Suprapubic skin (tissue), 4 donors: ENCODE measurements at regions not wholly inside any gene's neighbourhood (a gene's known extent, or its start where the extent isn't known, plus 50 kb on each side); places are given as distances from the start of the nearest gene placed in this dataset.

Experiments
- CTCF ChIP-seq, 2 donors: fragments of 200-600 bp in 1 of 2; fragments of 450-650 bp in 1 of 2; sonication (generic) in 1 of 2; IDR thresholded peaks; one replicate each; pipeline ENCODE4 v1.5.1; 2016 to 2019; ENCODE audit warnings: antibody characterized with exemption in 2 of 2, mild to moderate bottlenecking in 1 of 2, moderate library complexity in 1 of 2
- EP300 ChIP-seq: sonication (generic); formaldehyde crosslinking; IDR thresholded peaks from one replicate; pipeline ENCODE4 v1.6.1; 2017; ENCODE audit warnings: antibody characterized with exemption
- POLR2A ChIP-seq, 2 donors: fragments of 450-650 bp; IDR thresholded peaks; one replicate each; pipeline ENCODE4 v1.6.1; 2017; ENCODE audit warnings: antibody characterized with exemption in 2 of 2, mild to moderate bottlenecking in 2 of 2, moderate library complexity in 2 of 2
- POLR2AphosphoS5 ChIP-seq, 3 donors: sonication (generic); formaldehyde crosslinking; IDR thresholded peaks; one replicate each; pipeline ENCODE4 v1.6.1; 2017; ENCODE audit warnings: antibody characterized with exemption in 3 of 3

GRCh38 chr9:86594724-86595123 is 240.5 kb upstream of the TUT7 start:
- no peak for TF ChIP-seq CTCF (IDR thresholded peaks at IDR 0.05)
- TF ChIP-seq POLR2AphosphoS5 (IDR thresholded peaks at IDR 0.05), result no peak
- no peak for TF ChIP-seq POLR2A (IDR thresholded peaks at IDR 0.05)
- TF ChIP-seq EP300, result no peak
